Spleen (tissue), 7 donors: ENCODE measurements at regions not wholly inside any gene's neighbourhood (a gene's known extent, or its start where the extent isn't known, plus 50 kb on each side); places are given as distances from the start of the nearest gene placed in this dataset.

Experiments
- POLR2AphosphoS5 ChIP-seq, 3 donors: sonication (generic); formaldehyde crosslinking; IDR thresholded peaks; one replicate each; pipeline ENCODE4 v1.5.1; 2017; ENCODE audit warnings: antibody characterized with exemption in 3 of 3
- TF ChIP-seq, protein P1 (sequence below), 11 experiments: fragments of 200-600 bp in 7 of 11; fragments of 450-650 bp in 4 of 11; sonication (generic) in 4 of 11; IDR thresholded peaks in 8 of 11; conservative IDR thresholded peaks in 3 of 11; 1 replicate in 7 of 11; 2 replicates in 4 of 11; pipeline versions ENCODE4 v1.4.0 to v1.8.0; 2016 to 2021; ENCODE audit warnings: antibody characterized with exemption in 11 of 11, inconsistent platforms in 4 of 11, mild to moderate bottlenecking in 1 of 11
- donor health status: DM: no; HTN: no; CAD: no; lungs with moderate emphysema.
- donor health status: DM: no; HTN: no; CAD: no.
- donor health status: DM: no; HTN: no; CAD: no.

DNA sequence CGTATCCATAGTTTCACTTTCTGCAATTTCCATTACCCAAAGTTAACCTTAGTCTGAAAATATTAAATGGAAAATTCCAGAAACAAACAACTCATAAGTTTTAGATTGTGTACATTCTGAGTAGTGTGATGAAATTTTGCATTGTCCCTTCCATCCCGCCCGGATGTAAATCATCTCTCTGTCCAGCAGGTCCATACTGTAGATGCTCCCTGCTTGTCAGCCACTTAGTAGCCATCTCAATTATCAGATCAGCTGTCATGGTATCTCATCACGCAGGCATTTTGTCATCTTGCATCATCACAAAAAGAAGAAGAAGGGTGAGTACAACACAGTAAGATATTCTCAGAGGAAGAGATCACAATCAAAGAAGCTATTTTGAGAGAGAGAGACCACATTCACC, 185.0 kb upstream of the STK17B start:
- TF ChIP-seq, protein P1, sequence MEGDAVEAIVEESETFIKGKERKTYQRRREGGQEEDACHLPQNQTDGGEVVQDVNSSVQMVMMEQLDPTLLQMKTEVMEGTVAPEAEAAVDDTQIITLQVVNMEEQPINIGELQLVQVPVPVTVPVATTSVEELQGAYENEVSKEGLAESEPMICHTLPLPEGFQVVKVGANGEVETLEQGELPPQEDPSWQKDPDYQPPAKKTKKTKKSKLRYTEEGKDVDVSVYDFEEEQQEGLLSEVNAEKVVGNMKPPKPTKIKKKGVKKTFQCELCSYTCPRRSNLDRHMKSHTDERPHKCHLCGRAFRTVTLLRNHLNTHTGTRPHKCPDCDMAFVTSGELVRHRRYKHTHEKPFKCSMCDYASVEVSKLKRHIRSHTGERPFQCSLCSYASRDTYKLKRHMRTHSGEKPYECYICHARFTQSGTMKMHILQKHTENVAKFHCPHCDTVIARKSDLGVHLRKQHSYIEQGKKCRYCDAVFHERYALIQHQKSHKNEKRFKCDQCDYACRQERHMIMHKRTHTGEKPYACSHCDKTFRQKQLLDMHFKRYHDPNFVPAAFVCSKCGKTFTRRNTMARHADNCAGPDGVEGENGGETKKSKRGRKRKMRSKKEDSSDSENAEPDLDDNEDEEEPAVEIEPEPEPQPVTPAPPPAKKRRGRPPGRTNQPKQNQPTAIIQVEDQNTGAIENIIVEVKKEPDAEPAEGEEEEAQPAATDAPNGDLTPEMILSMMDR (IDR thresholded peaks at IDR 0.05 in 8 of 11, conservative IDR thresholded peaks at IDR 0.05 in 3 of 11), result no peak
- TF ChIP-seq POLR2AphosphoS5 (IDR thresholded peaks at IDR 0.05), result no peak
